Medulla oblongata (tissue), 1 donor: ENCODE measurements at regions not wholly inside any gene's neighbourhood (a gene's known extent, or its start where the extent isn't known, plus 50 kb on each side); places are given as distances from the start of the nearest gene placed in this dataset.

Experiments used
- DNase-seq: peaks from one replicate; pipeline ENCODE4 v3.0.0-alpha.2; 2015; ENCODE audit errors: extremely low spot score

DNA sequence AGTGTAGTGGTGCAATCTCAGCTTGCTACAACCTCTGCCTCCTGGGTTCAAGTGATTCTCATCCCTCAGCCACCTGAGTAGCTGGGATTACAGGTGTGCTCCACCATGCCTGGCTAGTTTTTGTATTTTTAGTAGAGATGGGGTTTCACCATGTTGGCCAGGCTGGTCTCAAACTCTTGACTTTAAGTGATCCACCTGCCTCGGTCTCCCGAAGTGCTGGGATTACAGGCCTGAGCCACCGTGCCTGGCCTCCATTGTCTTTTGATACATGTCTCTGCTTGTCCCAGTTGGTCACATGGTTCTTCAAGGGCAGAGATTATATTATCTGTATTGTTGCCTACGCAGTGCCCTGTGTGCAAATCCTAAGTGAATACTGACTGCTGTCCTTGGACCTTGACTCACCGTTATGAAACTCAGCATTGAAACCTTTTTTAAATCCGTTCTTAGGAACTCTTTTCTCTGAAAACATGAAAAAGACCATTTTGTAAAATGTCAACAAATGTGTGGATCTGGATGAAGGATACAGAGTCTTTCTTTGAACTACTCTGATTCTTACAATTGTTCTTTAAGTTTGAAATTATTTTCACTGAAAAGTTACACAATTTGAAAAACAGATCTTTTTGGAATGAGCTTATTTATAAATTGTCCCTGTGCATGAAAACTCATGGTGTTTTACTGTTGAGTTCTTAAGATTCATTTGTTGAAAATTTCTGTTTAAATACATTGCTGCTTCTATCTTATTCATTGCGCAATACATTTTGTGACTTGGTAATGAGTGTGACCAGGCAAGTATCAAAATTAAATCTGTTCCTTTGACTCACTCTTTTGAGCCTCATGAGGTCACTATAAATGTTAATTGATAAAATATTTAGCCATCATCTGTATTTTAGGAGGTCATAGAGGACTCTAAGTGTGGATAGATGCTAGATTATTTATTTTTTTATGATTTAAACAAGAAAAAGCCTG lies 293.5 kb downstream of the UTRN start:
- no peak for DNase-seq

DNA sequence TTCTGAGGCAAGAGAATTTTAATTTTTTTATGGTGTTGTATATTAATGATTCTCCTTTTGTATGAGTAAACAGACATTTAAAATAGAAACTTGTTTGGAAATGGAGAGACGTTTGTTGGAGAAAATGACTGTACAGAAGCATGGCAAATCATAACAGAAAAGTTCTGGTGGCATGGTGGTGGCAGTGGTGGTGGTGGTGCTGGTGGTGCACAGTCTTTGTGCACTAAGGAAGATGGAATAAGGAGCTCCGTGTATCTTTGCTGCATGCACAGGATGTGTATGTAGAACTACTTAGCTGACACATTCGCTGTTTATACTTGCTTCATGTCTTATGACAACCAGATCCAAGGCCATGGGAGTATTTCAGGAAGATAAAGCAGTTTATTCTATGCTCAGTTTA lies 294.9 kb downstream of the UTRN start:
- DNase-seq = no peak

- DNase-seq = no peak
Observed at GRCh38 chr6:144580771-144581170, 295.6 kb downstream of the UTRN start.

- DNase-seq = peak; percentile 55
Observed at GRCh38 chr6:144581812-144582537, 296.8 kb downstream of the UTRN start.

GRCh38 chr6:144582939-144583613 lies 297.9 kb downstream of the UTRN start:
- DNase-seq = peak; percentile 38

- no peak for DNase-seq
Observed at GRCh38 chr6:144583614-144583954, 298.4 kb downstream of the UTRN start.

DNA sequence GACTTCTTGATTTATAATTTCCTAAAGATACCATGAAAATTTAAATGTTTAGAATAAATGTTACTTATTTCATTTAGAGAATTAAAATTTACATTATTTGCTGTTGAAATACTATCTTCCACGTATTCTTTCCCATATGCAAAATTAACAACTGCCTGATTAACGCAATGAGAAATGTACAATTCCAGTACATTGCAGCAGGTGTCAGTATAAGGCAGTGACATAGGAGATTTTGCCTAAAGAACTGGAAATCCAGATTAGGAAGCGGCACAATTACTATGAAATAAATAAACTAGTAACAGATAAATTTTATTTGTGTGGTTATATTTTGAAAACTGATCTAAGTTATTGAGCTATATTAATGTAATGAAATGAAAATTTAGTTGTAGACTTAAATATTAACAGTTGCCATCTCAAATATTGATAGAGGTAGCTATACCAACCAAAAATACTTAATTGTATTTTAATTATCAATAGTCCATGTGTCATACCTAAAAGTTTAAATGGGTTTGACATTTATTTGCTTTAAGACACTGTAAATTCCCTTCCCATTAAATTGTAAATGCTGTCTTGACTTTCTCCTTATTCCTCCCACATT lies 300.2 kb downstream of the UTRN start:
- DNase-seq = peak; percentile 64

DNA sequence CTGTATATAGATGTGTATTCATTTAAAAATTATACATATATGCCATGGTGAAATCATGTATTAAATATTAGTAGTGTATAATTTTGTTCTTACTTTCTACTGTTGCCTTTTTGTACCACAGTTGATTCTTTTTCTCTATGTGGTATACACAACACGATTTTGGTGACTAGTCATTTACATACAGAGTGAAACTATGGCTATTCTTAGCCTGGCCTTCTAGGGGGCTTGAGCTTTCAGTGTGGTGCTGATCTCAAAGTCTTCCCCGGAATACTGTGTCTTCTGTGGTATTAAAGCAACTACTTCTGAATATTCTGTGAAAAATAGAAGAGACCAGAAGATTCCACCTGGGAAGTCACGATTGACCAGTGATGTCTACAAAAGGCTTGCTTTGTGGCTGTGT lies 301.9 kb downstream of the UTRN start:
- no peak for DNase-seq

- DNase-seq = no peak
Observed at GRCh38 chr6:144588697-144589325, 303.7 kb downstream of the UTRN start.

DNA sequence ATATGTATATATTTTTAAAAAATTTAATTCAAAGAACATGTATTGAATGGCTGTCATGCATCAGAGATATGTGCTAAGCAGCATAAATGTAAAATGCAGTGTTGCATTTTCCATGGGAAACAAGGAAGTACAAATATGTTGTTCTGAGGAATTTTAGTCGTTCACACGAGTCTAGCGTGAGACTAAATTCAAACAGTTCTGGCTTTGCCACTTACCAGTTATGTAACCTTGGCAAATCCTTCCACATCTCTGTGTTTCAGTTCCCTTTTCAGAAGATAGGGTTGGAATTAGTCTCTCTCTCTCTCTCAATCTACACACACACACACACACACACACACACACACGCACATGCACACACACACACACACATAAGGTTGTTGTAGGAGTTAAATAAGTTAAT lies 305.4 kb downstream of the UTRN start:
- DNase-seq = peak; percentile 52

DNA sequence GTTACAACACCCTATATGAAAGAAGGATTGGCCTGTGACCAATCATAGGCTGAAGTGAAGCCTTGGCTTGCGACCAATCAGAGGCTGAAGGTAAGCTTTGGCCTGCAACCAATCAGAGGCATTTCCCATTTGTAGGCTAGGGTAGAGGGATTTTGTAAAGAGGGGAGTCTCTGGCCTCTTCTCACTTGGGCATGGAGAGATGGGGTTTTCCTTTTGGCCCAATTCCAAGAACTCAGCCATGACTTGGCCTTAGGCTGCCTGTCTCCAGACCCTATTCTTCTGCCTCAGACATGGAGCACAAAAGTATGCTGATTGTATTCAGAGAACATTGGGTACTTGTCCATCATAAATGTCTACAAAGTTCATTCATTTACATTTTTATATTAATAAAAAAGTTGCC lies 308.3 kb downstream of the UTRN start:
- DNase-seq = no peak

DNA sequence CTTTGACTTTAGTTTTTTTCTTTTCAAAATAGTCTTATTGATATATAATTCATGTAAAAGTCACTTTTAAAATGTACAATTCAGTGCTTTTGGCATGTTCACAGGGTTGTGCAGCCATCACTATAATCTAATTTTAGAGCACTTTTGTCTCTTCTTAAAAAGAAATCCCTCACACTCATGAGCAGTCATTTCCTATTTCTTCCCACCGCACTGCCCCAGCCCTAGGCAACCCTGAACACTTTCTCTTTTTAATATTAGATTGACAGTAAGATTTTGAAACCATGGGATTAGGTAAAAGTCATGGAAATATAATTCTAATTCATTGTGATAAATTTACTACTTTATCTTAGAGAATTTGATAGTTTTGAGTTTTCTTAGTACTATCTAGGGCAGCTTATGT lies 309.4 kb downstream of the UTRN start:
- DNase-seq = no peak

DNA sequence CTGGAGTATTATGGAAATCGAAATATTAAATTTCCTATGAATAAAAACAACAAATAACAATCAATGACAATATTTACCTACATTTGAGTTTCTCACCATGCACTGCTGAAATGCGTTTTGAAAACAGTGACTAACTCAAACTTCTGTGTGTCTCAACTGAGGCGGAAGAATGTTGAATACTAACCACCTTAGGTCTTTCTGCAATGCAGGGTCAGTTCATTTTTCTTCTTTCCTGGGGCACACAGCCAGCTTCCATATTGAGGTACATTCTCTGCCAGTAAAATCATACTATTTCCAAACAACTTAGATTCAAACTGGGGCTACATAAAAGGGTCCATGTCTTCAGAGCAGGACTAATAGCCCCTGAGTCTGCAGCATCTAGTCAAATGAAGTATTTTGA lies 310.1 kb downstream of the UTRN start:
- no peak for DNase-seq

DNA sequence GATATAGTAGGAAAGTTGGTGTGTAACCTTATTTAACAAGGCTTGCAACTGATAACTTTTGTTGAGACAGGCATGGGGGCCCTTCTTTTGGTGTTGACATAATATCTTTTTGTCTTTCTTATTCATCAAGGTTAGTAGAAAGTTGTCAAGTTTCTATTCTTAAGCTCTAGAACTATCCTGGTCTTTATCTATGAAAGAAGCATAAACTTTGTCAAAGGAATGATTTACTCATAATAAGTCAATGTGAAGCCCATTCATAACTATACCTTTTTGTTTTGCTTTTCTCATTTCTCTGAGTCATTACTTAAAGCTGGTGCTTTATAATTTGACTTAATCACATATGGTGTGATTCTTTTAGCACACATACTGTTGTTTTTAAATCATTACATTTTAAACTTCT lies 312.4 kb downstream of the UTRN start:
- no peak for DNase-seq

GRCh38 chr6:144599615-144600014 lies 314.5 kb downstream of the UTRN start:
- no peak for DNase-seq

GRCh38 chr6:144601221-144601620 lies 316.1 kb downstream of the UTRN start:
- no peak for DNase-seq

- no peak for DNase-seq
Observed at GRCh38 chr6:144602523-144603180, 317.5 kb downstream of the UTRN start.

- DNase-seq = no peak
Observed at GRCh38 chr6:144606083-144606482, 320.9 kb downstream of the UTRN start.

GRCh38 chr6:144607998-144608735 lies 323.0 kb downstream of the UTRN start:
- no peak for DNase-seq

GRCh38 chr6:144612811-144613210 lies 327.7 kb downstream of the UTRN start:
- no peak for DNase-seq
